ENCODE measurements at regions not wholly inside any gene's neighbourhood (a gene's known extent, or its start where the extent isn't known, plus 50 kb on each side); places are given as distances from the start of the nearest gene placed in this dataset.

- DNase-seq, result no peak
- no peak overlapping the region for H3K9ac ChIP-seq (ENCODE audit: low read length)
- H3K4me2 ChIP-seq (ENCODE audit: low read depth, low read length), result no peak overlapping the region
- no peaks in the 10 kb centered on the region for H3K9me3 ChIP-seq (replicated peaks; ENCODE audit: insufficient read depth, low read length)
- no peaks in the 10 kb centered on the region for H4K20me1 ChIP-seq (ENCODE audit: insufficient read depth, low read length)
- no peak overlapping the region for H3K27ac ChIP-seq (ENCODE audit: low read length)
- H3K79me2 ChIP-seq (ENCODE audit: low read length), result no peaks in the 10 kb centered on the region
- H3F3A ChIP-seq (ENCODE audit: insufficient read depth, low read length), result no peaks in the 10 kb centered on the region
- TF ChIP-seq, protein P1, sequence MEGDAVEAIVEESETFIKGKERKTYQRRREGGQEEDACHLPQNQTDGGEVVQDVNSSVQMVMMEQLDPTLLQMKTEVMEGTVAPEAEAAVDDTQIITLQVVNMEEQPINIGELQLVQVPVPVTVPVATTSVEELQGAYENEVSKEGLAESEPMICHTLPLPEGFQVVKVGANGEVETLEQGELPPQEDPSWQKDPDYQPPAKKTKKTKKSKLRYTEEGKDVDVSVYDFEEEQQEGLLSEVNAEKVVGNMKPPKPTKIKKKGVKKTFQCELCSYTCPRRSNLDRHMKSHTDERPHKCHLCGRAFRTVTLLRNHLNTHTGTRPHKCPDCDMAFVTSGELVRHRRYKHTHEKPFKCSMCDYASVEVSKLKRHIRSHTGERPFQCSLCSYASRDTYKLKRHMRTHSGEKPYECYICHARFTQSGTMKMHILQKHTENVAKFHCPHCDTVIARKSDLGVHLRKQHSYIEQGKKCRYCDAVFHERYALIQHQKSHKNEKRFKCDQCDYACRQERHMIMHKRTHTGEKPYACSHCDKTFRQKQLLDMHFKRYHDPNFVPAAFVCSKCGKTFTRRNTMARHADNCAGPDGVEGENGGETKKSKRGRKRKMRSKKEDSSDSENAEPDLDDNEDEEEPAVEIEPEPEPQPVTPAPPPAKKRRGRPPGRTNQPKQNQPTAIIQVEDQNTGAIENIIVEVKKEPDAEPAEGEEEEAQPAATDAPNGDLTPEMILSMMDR (IDR thresholded peaks at IDR 0.05; ENCODE audit: low read length), result no peak
- no peak for TF ChIP-seq EZH2 (optimal IDR thresholded peaks at IDR 0.05; ENCODE audit: low read depth, low read length)
- no peak for TF ChIP-seq EZH2phosphoT487 (IDR thresholded peaks at IDR 0.05; ENCODE audit: low read length)
- no peaks in the 10 kb centered on the region for H3K9me2 ChIP-seq (replicated peaks; ENCODE audit: insufficient read depth, low read length)
- H3K4me3 ChIP-seq (ENCODE audit: low read length), result no peak overlapping the region
- H3K4me1 ChIP-seq (ENCODE audit: low read length), result no peaks in the 10 kb centered on the region
- H2AFZ ChIP-seq (ENCODE audit: low read length), result no peak overlapping the region
- no peaks in the 10 kb centered on the region for H3K36me3 ChIP-seq (replicated peaks; ENCODE audit: insufficient read depth, low read length)
- no peaks in the 10 kb centered on the region for H3K27me3 ChIP-seq (replicated peaks; ENCODE audit: insufficient read depth, low read length)
Measured at GRCh38 chr1:218887141-218887925, 286.3 kb upstream of the LYPLAL1 start.

DNA sequence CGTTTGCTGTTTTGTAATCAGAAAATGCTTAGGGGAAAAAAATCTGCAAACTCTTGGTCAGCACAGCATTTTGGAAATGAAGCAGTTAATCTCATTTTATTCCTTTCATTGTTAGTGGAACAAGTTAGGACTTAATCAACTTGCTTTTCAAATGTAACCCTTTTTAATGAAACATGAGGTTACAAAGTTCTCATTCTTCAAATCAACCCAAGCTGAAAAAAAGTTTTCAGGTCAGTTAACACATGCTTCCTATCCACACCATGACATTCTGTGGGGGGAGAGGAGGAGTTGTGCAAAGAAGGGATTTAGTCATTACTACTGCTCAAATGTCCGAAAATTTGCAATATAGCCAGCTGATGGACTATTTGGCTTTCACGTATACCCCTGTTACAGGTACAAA is 283.2 kb upstream of the LYPLAL1 start:
- H3K27me3 ChIP-seq (replicated peaks; ENCODE audit: insufficient read depth, low read length), result no peaks in the 10 kb centered on the region

DNA sequence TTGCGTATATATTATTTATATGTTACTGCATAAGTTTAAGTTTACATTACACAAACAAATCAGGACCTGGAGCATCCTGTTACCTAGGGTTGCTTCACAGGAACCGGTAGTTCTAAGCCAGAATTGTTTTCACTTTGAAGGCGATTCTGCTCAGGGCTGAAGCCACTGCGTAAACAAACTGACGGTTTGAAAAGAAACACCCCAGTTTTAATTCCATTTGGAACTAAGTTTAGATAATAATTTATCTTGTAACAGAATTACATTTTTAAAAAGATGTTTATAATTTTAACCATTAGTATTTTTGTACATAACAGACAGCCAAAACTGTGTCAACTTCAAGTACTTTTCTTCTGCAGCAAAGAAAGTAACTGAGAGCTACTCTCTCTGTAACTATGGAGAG is 282.1 kb upstream of the LYPLAL1 start:
- no peaks in the 10 kb centered on the region for H3K9me2 ChIP-seq (replicated peaks; ENCODE audit: insufficient read depth, low read length)
- no peaks in the 10 kb centered on the region for H3F3A ChIP-seq (ENCODE audit: insufficient read depth, low read length)
- H3K9ac ChIP-seq (ENCODE audit: low read length), result no peak overlapping the region
- TF ChIP-seq EZH2phosphoT487 (IDR thresholded peaks at IDR 0.05; ENCODE audit: low read length), result no peak
- TF ChIP-seq, protein P1 (IDR thresholded peaks at IDR 0.05; ENCODE audit: low read length), result no peak
- TF ChIP-seq EZH2 (optimal IDR thresholded peaks at IDR 0.05; ENCODE audit: low read depth, low read length), result no peak
- no peak overlapping the region for H3K4me2 ChIP-seq (ENCODE audit: low read depth, low read length)
- H3K36me3 ChIP-seq (replicated peaks; ENCODE audit: insufficient read depth, low read length), result no peaks in the 10 kb centered on the region
- H3K9me3 ChIP-seq (replicated peaks; ENCODE audit: insufficient read depth, low read length), result no peaks in the 10 kb centered on the region
- no peaks in the 10 kb centered on the region for H4K20me1 ChIP-seq (ENCODE audit: insufficient read depth, low read length)
- DNase-seq, result no peak
- H3K27ac ChIP-seq (ENCODE audit: low read length), result no peak overlapping the region
- no peaks in the 10 kb centered on the region for H3K4me1 ChIP-seq (ENCODE audit: low read length)
- no peaks in the 10 kb centered on the region for H3K27me3 ChIP-seq (replicated peaks; ENCODE audit: insufficient read depth, low read length)
- H3K79me2 ChIP-seq (ENCODE audit: low read length), result no peaks in the 10 kb centered on the region
- H2AFZ ChIP-seq (ENCODE audit: low read length), result no peak overlapping the region
- no peak overlapping the region for H3K4me3 ChIP-seq (ENCODE audit: low read length)

More for the DNA sequence above, 283.2 kb upstream of the LYPLAL1 start:
- no peak overlapping the region for H3K4me3 ChIP-seq (ENCODE audit: low read length)
- no peak overlapping the region for H3K4me2 ChIP-seq (ENCODE audit: low read depth, low read length)
- H3K4me1 ChIP-seq (ENCODE audit: low read length), result no peaks in the 10 kb centered on the region
- no peak overlapping the region for H3K27ac ChIP-seq (ENCODE audit: low read length)
- TF ChIP-seq EZH2 (optimal IDR thresholded peaks at IDR 0.05; ENCODE audit: low read depth, low read length) (no peak), EZH2phosphoT487 (IDR thresholded peaks at IDR 0.05; ENCODE audit: low read length) (no peak)
- TF ChIP-seq, protein P1 (IDR thresholded peaks at IDR 0.05; ENCODE audit: low read length), result no peak
- no peak overlapping the region for H2AFZ ChIP-seq (ENCODE audit: low read length)
- H3F3A ChIP-seq (ENCODE audit: insufficient read depth, low read length), result no peaks in the 10 kb centered on the region
- H4K20me1 ChIP-seq (ENCODE audit: insufficient read depth, low read length), result no peaks in the 10 kb centered on the region
- H3K79me2 ChIP-seq (ENCODE audit: low read length), result no peaks in the 10 kb centered on the region
- no peak for DNase-seq
- H3K9ac ChIP-seq (ENCODE audit: low read length), result no peak overlapping the region
- H3K36me3 ChIP-seq (replicated peaks; ENCODE audit: insufficient read depth, low read length), result no peaks in the 10 kb centered on the region
- H3K9me3 ChIP-seq (replicated peaks; ENCODE audit: insufficient read depth, low read length), result no peaks in the 10 kb centered on the region
- H3K9me2 ChIP-seq (replicated peaks; ENCODE audit: insufficient read depth, low read length), result no peaks in the 10 kb centered on the region

All from MM.1S (cell line).